ENCODE measurements at regions not wholly inside any gene's neighbourhood (a gene's known extent, or its start where the extent isn't known, plus 50 kb on each side); places are given as distances from the start of the nearest gene placed in this dataset.

DNA sequence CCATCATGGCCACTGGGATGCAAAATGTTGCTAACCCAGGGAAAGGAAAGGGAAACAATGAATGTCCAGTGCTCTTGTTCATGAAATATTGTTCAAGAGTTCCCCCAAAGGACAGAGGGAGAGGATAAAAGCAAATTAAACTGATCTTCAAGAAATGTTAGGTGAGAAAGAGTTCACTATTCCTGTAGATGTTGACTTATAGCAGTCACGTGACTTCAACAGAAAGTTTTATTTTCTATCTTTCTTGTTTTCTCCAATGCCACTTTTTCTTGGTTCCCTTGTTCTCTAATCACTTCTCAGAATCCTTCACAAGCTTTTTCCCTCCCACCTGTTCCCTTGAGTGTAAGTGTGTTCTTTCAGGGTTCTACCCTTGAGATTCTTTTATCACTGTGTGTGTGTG lies 245.3 kb downstream of the C12orf42 start:
- H3K27ac Mint-ChIP-seq: no peak overlapping the region
- no peaks in the 10 kb centered on the region for H3K36me3 Mint-ChIP-seq (ENCODE audit: low read depth)
- no peaks in the 10 kb centered on the region for H3K27me3 Mint-ChIP-seq (ENCODE audit: insufficient read depth)
- H3K4me3 Mint-ChIP-seq: no peak overlapping the region
- peaks cover 11% of the 10 kb centered on the region for H3K9me3 Mint-ChIP-seq
- intact Hi-C loops (cut with micrococcal nuclease): no loop called here
- no peaks in the 10 kb centered on the region for H3K4me1 Mint-ChIP-seq (ENCODE audit: low read depth)
- no peak for DNase-seq (ENCODE audit: low spot score)
